ENCODE measurements at regions not wholly inside any gene's neighbourhood (a gene's known extent, or its start where the extent isn't known, plus 50 kb on each side); places are given as distances from the start of the nearest gene placed in this dataset.

DNA sequence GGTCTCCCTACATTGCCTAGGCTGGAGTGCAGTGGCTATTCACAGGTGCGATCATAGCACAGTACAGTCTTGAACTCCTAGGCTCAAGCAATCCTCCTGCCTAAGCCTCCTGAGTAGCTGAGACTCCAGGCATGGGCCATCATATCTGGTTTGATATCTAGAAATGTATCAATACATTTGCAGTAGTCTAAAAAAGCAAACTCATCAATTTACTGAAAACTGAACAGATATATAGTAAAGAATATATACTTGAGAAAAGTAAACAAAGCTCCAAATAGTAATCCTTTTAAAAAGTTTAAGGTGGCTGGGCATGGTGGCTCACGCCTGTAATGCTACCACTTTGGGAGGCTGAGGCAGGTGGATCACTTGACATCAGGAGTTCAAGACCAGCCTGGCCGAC lies 57.1 kb upstream of the KMT2C start:
- TF ChIP-seq POLR2AphosphoS5 (IDR thresholded peaks at IDR 0.05) (no peak), POLR2A (IDR thresholded peaks at IDR 0.05) (no peak), CTCF (IDR thresholded peaks at IDR 0.05 in 8 of 11, conservative IDR thresholded peaks at IDR 0.05 in 3 of 11) (no peak)
- Histone ChIP-seq H3K4me3 (no peak overlapping the region), H3K27ac (no peak overlapping the region), H3K27me3 (replicated peaks in 1 of 7) (no peaks in the 10 kb centered on the region), H3K36me3 (no peaks in the 10 kb centered on the region), H3K9me3 (no peaks in the 10 kb centered on the region), H3K4me1 (no peaks in the 10 kb centered on the region)
- intact Hi-C loops (cut with DNase I; ENCODE audit: low total_unique reads), result no loop called here
- WGBS, 5 donors, result 85 to 93% (median 92%) methylated on average over 3 of the region's 3 CpGs
- no peak for DNase-seq

DNA sequence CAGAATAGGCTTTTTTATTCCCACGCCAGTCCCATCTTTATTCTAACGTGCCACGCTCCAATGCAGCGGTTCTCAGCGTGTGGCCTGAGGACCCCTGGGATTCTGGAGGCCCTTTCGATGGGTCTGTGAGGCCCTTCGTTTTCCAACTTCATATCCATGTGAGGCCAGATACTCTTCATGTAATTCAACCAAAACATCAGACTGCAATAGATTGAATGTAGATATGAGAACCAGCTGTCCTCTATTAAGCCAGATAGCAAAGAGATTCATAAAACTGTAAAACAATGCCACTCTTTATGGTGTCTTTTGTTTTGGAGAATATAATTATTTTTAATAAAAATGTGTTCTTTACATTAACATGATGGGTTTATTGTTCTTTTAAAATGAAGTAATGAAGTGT lies 53.2 kb upstream of the KMT2C start:
- Histone ChIP-seq H3K9me3 (no peaks in the 10 kb centered on the region), H3K4me1 (no peaks in the 10 kb centered on the region), H3K27ac (no peak overlapping the region), H3K4me3 (no peak overlapping the region), H3K27me3 (replicated peaks in 1 of 7) (no peaks in the 10 kb centered on the region), H3K36me3 (no peaks in the 10 kb centered on the region)
- intact Hi-C loops (cut with DNase I; ENCODE audit: low total_unique reads), result no loop called here
- peak; percentile 12 for DNase-seq
- WGBS, 5 donors, result 87 to 92% (median 92%) methylated on average over 7 of the region's 7 CpGs
- TF ChIP-seq POLR2A (IDR thresholded peaks at IDR 0.05) (no peak), POLR2AphosphoS5 (IDR thresholded peaks at IDR 0.05) (no peak), CTCF (IDR thresholded peaks at IDR 0.05 in 8 of 11, conservative IDR thresholded peaks at IDR 0.05 in 3 of 11) (no peak)

DNA sequence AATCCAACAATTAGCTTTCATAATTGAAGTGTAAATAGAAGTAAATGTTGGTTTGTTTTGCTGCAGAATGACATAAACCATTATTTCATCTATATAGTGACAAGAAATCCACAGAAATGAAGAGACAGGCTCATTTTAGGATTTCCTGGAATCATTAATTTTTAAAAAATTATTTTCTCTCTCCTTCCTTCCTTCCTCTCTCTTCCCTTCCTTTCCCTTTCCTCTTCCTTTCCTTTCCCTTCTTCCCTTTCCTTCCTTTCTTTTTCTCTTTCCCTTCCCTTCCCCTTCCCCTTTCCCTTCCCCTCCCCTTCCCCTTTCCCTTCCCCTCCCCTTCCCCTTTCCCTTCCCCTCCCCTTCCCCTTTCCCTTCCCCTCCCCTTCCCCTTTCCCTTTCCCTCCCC lies 51.2 kb upstream of the KMT2C start:
- Histone ChIP-seq H3K36me3 (no peaks in the 10 kb centered on the region), H3K27me3 (replicated peaks in 1 of 7) (no peaks in the 10 kb centered on the region), H3K27ac (no peak overlapping the region), H3K9me3 (no peaks in the 10 kb centered on the region), H3K4me3 (no peak overlapping the region), H3K4me1 (no peaks in the 10 kb centered on the region)
- intact Hi-C loops (cut with DNase I; ENCODE audit: low total_unique reads), result no loop called here
- DNase-seq, result no peak
- TF ChIP-seq POLR2A (IDR thresholded peaks at IDR 0.05) (no peak), POLR2AphosphoS5 (IDR thresholded peaks at IDR 0.05) (no peak), CTCF (IDR thresholded peaks at IDR 0.05 in 8 of 11, conservative IDR thresholded peaks at IDR 0.05 in 3 of 11) (no peak)

DNA sequence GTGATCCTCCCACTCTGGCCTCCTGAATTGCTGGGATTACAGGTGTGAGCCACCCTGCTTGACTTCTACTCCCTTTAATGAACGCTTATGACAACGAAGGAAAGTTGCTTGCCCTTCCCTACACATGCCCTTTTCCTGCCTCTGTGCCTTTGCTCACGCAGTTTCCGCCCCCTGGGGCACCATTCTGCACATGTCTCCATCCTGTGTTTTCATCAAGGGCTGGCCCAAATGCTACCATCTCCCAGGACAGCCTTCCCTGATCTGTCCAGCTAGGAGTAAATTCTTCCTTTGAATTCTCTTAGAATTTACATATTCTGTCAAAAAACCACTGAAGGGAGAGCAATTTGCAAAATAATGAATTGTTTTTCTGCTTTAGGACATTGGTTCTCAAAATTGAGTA lies 50.0 kb upstream of the KMT2C start:
- Histone ChIP-seq H3K27me3 (replicated peaks in 1 of 7) (no peaks in the 10 kb centered on the region), H3K4me1 (no peaks in the 10 kb centered on the region), H3K27ac (no peak overlapping the region), H3K36me3 (no peaks in the 10 kb centered on the region), H3K4me3 (no peak overlapping the region), H3K9me3 (no peaks in the 10 kb centered on the region)
- intact Hi-C loops (cut with DNase I; ENCODE audit: low total_unique reads), result no loop called here
- 71 to 93% (median 77%) methylated on average over 4 of the region's 4 CpGs for whole genome bisulfite sequencing, 5 donors
- DNase-seq, result peak; percentile 15
- TF ChIP-seq POLR2A (IDR thresholded peaks at IDR 0.05), result no peak
- TF ChIP-seq CTCF (IDR thresholded peaks at IDR 0.05 in 8 of 11, conservative IDR thresholded peaks at IDR 0.05 in 3 of 11), result no peak
- TF ChIP-seq POLR2AphosphoS5 (IDR thresholded peaks at IDR 0.05), result no peak

All from spleen (tissue), 11 donors.